ENCODE measurements at regions not wholly inside any gene's neighbourhood (a gene's known extent, or its start where the extent isn't known, plus 50 kb on each side); places are given as distances from the start of the nearest gene placed in this dataset.
"Not testable (repeated sequence)": the region's sequence is repeated elsewhere in the genome, so short reads cannot be mapped to it uniquely, and the experiment has no call there.

DNA sequence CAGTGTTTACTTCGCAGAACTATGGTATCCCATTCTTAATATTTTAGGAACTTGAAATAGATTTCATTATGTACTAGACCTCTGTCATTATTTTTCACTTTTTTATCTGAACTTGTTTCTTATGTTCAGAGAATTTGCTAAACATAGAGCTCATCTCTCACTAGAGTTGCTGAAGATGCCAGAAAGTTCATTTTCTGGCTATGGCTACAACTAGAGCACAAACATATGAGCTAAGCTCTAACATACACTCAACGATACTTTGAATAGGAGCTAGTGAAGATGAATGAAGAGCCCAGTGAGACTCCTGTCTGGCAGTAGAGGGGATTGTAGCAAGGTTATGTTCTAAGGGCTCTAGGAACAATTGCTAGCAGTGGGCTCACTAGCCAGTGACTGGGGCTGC lies 582.2 kb downstream of the KIF4B start:
- no peak for FAIRE-seq
- no peak for DNase-seq (ENCODE audit: low spot score)

DNA sequence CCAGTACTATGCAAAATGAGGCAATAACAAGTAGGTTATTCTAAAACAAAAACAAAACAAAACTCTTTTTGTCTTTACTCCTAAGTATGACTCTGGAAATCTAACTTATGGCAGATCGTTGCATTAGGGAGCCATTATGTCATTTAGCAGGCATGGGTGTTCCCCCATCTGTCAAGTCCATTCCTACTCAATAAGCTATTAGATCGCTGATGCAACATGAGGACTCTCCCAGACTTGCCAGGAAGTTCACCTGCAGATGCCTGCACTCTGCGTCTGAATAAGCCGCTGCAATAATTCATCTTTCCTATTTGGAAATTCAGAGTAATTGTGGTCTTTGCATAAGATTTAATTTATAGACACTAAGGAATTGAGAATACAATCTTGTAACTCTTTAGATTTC lies 585.0 kb downstream of the KIF4B start:
- FAIRE-seq (no peak), DNase-seq (ENCODE audit: low spot score) (no peak)

DNA sequence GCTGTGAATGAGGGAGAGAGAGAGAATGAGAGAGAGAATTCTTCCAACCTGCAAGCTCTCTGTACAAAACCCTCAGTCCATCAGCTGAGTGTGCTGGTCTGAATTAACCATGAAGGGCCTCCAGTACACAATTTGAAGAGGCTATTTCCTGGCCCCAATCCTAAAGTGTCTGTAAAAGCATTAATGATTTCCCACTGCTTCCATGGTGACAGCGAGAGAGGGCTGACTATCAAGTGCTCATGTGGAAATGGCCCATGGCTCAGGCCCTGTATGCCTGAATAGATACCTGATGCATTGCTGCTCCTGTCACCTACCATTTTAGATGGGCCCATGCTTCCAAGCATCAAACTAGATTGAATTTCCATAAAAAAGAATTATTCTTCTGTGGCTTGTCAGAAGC lies 592.4 kb downstream of the KIF4B start:
- FAIRE-seq (no peak), DNase-seq (ENCODE audit: low spot score) (no peak)

DNA sequence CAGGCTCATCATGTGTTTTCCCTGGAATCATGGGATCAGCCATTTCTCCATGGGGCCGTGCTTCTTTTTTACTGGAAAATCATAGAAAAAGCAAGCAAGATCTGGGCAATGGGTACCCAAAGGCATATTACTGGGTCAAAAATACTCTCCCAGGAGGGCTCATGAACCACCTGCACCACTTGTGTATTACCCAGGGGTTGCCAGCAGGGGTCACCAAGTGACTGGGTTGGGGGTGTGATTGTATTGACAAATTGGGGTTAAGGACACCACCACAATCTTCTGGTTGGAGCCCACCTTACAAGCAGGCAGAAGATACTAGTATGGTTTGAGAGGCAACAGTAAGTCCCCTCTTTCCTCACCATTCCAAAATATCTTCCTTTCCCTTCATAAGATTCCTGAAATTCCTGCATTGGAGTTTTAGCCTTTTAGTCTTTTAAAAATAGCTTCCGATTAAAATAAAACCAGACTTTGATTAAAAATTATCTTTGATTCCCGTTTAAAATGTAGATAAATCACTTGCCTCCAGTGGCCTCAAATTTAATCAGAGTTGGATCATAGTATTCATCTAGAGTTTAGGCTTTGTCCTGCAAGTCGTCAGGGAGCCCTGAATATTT lies 603.3 kb downstream of the KIF4B start:
- FAIRE-seq = no peak
- DNase-seq (ENCODE audit: low spot score) = no peak

DNA sequence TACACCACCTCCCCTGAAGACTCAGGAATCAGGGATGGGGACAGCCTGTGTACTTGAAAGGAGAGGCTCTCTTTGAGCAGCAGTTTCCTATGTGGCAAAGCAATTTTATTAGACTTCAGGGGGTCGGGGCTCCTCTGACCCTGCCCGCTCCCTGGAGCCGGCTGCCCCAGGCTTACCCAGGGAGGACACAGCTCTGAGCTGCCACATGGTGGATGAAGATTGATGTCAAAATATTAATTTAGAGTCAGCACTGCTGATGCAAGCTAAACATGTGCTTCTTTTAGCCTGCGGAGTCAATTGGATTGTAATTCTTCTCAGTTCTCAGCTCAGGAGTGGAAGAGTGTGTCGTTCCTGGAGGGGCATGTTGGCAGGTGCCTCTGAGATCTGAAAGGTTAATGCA lies 606.1 kb downstream of the KIF4B start:
- FAIRE-seq = no peak

GRCh38 chr5:155620821-155621410 lies 607.4 kb downstream of the KIF4B start:
- FAIRE-seq (no peak), DNase-seq (ENCODE audit: low spot score) (no peak)

More for the DNA sequence above, 606.1 kb downstream of the KIF4B start:
- DNase-seq (ENCODE audit: low spot score) = no peak

DNA sequence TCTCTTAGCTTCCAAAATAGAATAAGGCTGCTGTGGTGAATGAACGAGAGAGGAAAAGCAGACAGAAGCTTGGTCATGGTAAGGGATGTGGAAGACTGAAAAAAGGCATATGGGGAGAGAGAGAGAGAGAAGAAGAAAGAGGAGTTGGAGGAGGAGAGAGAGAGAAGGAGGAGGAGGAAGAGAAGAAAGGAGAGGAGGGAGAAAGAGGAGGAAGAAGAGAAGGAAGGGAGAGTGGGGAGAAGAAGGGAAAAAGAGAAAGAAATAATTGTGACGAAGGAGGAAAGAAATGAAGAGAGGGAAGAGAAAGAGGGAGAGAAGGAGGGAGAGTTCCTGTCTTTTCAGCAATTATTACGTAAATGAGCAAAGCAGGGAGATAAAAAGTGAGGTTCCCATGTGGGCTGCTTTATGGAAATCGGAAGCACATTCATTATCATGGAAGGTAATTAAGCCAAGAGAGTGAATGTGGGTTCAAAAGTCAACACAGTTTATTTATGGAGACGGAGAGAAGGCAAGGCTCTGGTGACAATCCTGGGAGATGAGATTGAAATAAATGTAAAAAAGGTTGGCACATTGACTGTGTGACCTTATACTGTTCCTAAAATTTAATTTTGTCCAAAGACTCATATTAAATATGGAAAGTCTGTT lies 611.2 kb downstream of the KIF4B start:
- FAIRE-seq = no peak
- no peak for DNase-seq (ENCODE audit: low spot score)

GRCh38 chr5:155625315-155625714 lies 611.8 kb downstream of the KIF4B start:
- FAIRE-seq = no peak
- no peak for DNase-seq (ENCODE audit: low spot score)

- no peak for DNase-seq (ENCODE audit: low spot score)
- no peak for FAIRE-seq
Measured at GRCh38 chr5:155625897-155626543, 612.5 kb downstream of the KIF4B start.

DNA sequence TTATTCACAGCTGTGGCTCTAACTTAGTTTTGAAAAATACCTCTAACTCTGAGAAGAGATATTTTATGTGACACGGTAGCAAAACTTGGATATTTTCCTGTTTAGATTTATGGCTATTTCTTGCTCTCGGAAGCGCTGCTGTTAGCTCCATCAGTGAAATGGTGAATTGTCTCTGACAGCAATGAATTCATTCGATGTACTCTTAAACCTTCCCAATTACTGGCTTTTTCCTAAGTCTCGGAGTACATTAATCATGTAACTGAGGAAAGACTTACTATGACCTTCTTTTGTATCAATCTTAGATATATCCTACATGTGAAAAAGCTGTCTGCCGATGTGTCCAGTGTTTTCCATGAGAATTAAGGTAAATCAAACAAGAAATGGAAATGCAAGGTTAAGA lies 613.0 kb downstream of the KIF4B start:
- FAIRE-seq (no peak), DNase-seq (ENCODE audit: low spot score) (no peak)

GRCh38 chr5:155628346-155628745 lies 614.8 kb downstream of the KIF4B start:
- DNase-seq (ENCODE audit: low spot score) (no peak), FAIRE-seq (no peak)

GRCh38 chr5:155629597-155629996 lies 616.0 kb downstream of the KIF4B start:
- no peak for DNase-seq (ENCODE audit: low spot score)

DNA sequence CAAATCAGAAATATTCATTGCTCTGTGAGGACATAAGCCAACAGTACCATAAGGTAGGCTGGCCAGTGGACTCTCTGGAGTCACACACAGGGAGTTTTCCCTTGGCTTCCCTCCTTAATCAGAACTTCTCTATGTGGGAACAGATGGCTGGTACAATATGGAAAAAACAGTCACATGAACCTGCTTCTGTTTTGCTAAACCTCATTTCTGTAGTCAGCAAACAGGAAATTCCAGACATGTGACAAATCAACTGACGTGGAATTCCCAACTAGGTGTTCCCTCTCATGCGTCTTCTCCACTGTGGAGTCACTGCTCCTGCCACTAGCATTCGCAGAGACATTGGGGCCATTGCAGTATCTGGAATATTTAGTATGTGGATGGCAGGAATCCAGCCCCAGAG lies 617.6 kb downstream of the KIF4B start:
- DNase-seq (ENCODE audit: low spot score) (peak; percentile 8), FAIRE-seq (no peak)

More at GRCh38 chr5:155629597-155629996, 616.0 kb downstream of the KIF4B start:
- FAIRE-seq = no peak

DNA sequence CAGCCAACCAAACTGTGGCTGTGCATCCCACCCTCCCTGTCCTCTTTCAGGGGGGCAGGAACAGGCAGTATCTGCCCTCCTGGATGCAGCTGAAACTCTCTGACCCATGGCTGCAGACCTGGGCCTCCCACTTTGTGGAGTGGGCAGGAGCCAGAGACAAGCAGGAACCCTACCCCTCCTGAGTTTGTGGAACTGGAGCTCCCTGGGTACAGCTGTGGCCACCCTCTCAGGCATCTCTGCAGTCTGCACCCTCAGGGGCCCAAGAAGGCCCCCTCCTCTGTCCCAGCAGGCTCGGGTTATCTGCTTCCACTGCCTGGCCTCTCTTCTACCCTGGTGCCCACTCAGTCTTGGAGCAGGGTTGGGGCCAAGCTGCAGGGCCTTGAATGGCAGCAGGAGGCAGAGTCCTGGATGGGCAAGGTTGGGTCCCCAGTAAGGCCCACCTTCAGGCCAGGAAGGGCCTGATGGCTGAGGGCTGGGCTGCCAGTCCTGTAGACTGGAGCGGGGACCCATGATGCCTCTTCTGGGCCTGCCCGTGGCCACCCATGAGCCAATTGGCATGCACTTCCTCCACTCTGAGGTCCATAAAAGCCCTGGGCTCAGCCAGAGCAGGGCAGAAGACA lies 619.9 kb downstream of the KIF4B start:
- FAIRE-seq = no peak
- no peak for DNase-seq (ENCODE audit: low spot score)

DNA sequence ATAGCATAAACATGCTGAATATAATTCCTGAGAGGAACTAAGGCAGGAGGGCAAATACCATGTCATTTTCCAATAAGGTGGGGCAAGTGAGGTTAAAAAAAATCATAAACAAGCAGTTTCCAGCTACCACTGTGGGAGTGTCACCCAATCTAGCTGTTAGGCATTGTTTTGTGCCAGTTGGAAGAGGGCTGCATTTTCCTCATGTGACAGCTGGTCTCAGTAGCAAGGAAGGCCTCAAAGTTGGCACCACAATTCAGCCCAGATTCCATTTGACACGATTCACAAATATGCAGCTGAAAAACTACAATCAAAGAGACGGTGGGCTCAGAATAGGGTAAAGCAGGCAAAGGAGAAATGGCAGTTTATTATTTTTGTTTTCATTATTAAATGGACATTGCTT lies 636.1 kb downstream of the KIF4B start:
- FAIRE-seq = no peak
- no peak for DNase-seq (ENCODE audit: low spot score)

DNA sequence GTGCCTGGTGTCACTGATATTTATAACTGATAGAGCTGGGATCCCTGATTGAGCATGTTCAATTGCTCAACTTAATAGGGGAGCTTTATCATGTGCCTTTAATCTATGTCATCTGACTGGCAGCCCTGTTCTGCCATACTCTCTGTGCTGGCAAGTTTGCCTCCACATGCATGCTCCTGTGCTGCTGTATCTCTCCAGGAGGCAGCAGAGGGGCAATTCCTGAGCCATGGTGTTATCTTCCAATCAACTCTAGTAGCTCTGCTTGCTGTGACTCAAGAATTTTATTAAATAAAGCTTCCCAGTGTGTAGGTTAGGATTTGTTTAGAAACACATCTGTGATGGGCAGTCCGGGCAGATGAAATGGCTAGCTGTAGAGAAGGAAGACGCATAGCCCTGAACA lies 642.0 kb downstream of the KIF4B start:
- DNase-seq (ENCODE audit: low spot score) (no peak), FAIRE-seq (no peak)

- FAIRE-seq (no peak), DNase-seq (ENCODE audit: low spot score) (no peak)
Measured at GRCh38 chr5:155661859-155662258, 648.3 kb downstream of the KIF4B start.

GRCh38 chr5:155665361-155665760 lies 651.8 kb downstream of the KIF4B start:
- FAIRE-seq (no peak), DNase-seq (ENCODE audit: low spot score) (no peak)

GRCh38 chr5:155672001-155672400 lies 655.0 kb upstream of the SGCD start:
- not testable (repeated sequence) for FAIRE-seq

DNA sequence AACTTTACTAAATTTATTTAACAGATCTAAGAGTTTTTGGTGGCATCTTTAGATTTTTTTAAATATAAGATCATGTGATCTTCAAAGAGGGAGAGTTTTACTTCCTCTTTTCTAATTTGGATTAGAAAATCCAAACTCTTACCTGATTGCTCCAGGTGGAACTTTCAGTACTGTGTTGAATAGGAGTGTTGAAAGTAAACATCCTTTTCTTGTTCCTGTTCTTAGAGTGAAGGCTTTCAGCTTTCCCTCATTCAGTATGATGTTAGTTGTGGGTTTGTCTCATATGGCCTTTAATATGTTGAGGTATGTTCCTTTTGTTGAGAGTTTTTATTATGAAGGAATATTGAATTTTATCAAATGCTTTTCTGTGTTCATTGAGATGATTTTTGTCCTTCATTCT lies 650.0 kb upstream of the SGCD start:
- DNase-seq (ENCODE audit: low spot score) = no peak
- FAIRE-seq = no peak

More at GRCh38 chr5:155672001-155672400, 655.0 kb upstream of the SGCD start:
- not testable (repeated sequence) for DNase-seq (ENCODE audit: low spot score)

GRCh38 chr5:155678371-155678770 lies 648.6 kb upstream of the SGCD start:
- DNase-seq (ENCODE audit: low spot score) = no peak
- FAIRE-seq = no peak

- no peak for FAIRE-seq
- no peak for DNase-seq (ENCODE audit: low spot score)
Measured at GRCh38 chr5:155679530-155679929, 647.4 kb upstream of the SGCD start.
